Inflammatory macrophage treated with lipopolysaccharide for 1 hour (primary cell): ENCODE measurements at regions not wholly inside any gene's neighbourhood (a gene's known extent, or its start where the extent isn't known, plus 50 kb on each side); places are given as distances from the start of the nearest gene placed in this dataset.
A peak's percentile ranks its signal among the peaks of the same experiment; 100 is the strongest.

Experiments used
- DNase-seq, 2 donors: peaks; one replicate each; pipeline ENCODE4 v3.0.0-alpha.2; 2020 to 2022

- no peak for DNase-seq
Observed at GRCh38 chr6:147042679-147043078, 161.5 kb upstream of the STXBP5 start.

GRCh38 chr6:147043994-147044477 lies 160.2 kb upstream of the STXBP5 start:
- peak; percentile 5 to 41 for DNase-seq

GRCh38 chr6:147046141-147046877 lies 157.9 kb upstream of the STXBP5 start:
- DNase-seq: no peak

GRCh38 chr6:147048930-147049329 lies 155.3 kb upstream of the STXBP5 start:
- DNase-seq: no peak

GRCh38 chr6:147053311-147053921 lies 150.8 kb upstream of the STXBP5 start:
- DNase-seq: no peak

GRCh38 chr6:147054158-147054557 lies 150.1 kb upstream of the STXBP5 start:
- no peak for DNase-seq

GRCh38 chr6:147054871-147055270 lies 149.3 kb upstream of the STXBP5 start:
- DNase-seq: no peak

- DNase-seq: no peak
Observed at GRCh38 chr6:147055821-147056392, 148.3 kb upstream of the STXBP5 start.

GRCh38 chr6:147057188-147057587 lies 147.0 kb upstream of the STXBP5 start:
- DNase-seq: peak; percentile 19 to 50

- DNase-seq: no peak
Observed at GRCh38 chr6:147057705-147058342, 146.4 kb upstream of the STXBP5 start.

GRCh38 chr6:147058786-147059385 lies 145.3 kb upstream of the STXBP5 start:
- no peak for DNase-seq

- DNase-seq: no peak
Observed at GRCh38 chr6:147060636-147061035, 143.6 kb upstream of the STXBP5 start.

GRCh38 chr6:147061252-147061651 lies 143.0 kb upstream of the STXBP5 start:
- DNase-seq: no peak

- peak in 1 of 2 donors; percentile 3 for DNase-seq
Observed at GRCh38 chr6:147063469-147064031, 140.7 kb upstream of the STXBP5 start.

GRCh38 chr6:147065786-147066185 lies 138.4 kb upstream of the STXBP5 start:
- DNase-seq: no peak

- no peak for DNase-seq
Observed at GRCh38 chr6:147067184-147067583, 137.0 kb upstream of the STXBP5 start.

GRCh38 chr6:147071776-147072175 lies 132.4 kb upstream of the STXBP5 start:
- no peak for DNase-seq

- no peak for DNase-seq
Observed at GRCh38 chr6:147075381-147075780, 128.8 kb upstream of the STXBP5 start.

GRCh38 chr6:147077251-147077650 lies 127.0 kb upstream of the STXBP5 start:
- DNase-seq: no peak

- DNase-seq: no peak
Observed at GRCh38 chr6:147078106-147078505, 126.1 kb upstream of the STXBP5 start.

GRCh38 chr6:147078602-147079001 lies 125.6 kb upstream of the STXBP5 start:
- DNase-seq: no peak

GRCh38 chr6:147080225-147080624 lies 124.0 kb upstream of the STXBP5 start:
- DNase-seq: no peak

- DNase-seq: no peak
Observed at GRCh38 chr6:147081076-147081609, 123.1 kb upstream of the STXBP5 start.
